ENCODE measurements at regions not wholly inside any gene's neighbourhood (a gene's known extent, or its start where the extent isn't known, plus 50 kb on each side); places are given as distances from the start of the nearest gene placed in this dataset.
"Not testable (repeated sequence)": the region's sequence is repeated elsewhere in the genome, so short reads cannot be mapped to it uniquely, and the experiment has no call there.

DNA sequence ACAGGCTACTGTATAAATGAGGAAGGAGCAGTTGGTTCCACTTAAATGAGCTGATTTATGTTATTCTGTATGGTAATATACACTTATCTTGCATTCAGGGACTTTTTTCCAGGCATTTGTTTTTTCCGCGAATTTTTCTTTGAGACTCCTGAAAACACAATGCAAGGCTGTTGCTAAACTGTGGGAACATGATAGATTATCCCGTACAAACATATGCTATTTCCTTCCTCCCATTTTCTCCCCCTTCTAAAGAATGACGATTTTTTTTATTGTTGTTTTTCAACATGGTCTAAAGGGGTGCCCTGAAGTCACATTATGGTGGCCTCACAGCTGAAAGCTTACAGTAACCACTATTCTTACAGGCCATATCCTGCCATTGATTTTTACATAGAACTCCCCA lies 523.9 kb upstream of the NRP1 start:
- Histone ChIP-seq H3K9me3 (no peaks in the 10 kb centered on the region), H3K4me3 (no peak overlapping the region), H3K36me3 (no peaks in the 10 kb centered on the region), H3K4me1 (peaks cover 0 to 9% (median 0%) of the 10 kb centered on the region in 3 donors), H3K27ac (no peak overlapping the region), H3K27me3 (no peaks in the 10 kb centered on the region)
- DNase-seq, result no peak
- TF ChIP-seq POLR2A (IDR thresholded peaks at IDR 0.05), result no peak
- TF ChIP-seq, protein P1, sequence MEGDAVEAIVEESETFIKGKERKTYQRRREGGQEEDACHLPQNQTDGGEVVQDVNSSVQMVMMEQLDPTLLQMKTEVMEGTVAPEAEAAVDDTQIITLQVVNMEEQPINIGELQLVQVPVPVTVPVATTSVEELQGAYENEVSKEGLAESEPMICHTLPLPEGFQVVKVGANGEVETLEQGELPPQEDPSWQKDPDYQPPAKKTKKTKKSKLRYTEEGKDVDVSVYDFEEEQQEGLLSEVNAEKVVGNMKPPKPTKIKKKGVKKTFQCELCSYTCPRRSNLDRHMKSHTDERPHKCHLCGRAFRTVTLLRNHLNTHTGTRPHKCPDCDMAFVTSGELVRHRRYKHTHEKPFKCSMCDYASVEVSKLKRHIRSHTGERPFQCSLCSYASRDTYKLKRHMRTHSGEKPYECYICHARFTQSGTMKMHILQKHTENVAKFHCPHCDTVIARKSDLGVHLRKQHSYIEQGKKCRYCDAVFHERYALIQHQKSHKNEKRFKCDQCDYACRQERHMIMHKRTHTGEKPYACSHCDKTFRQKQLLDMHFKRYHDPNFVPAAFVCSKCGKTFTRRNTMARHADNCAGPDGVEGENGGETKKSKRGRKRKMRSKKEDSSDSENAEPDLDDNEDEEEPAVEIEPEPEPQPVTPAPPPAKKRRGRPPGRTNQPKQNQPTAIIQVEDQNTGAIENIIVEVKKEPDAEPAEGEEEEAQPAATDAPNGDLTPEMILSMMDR (IDR thresholded peaks at IDR 0.05), result no peak
- 63 to 70% methylated on average over 4 of the region's 4 CpGs for WGBS, 2 donors
- intact Hi-C loops (cut with DNase I), result no loop called here

DNA sequence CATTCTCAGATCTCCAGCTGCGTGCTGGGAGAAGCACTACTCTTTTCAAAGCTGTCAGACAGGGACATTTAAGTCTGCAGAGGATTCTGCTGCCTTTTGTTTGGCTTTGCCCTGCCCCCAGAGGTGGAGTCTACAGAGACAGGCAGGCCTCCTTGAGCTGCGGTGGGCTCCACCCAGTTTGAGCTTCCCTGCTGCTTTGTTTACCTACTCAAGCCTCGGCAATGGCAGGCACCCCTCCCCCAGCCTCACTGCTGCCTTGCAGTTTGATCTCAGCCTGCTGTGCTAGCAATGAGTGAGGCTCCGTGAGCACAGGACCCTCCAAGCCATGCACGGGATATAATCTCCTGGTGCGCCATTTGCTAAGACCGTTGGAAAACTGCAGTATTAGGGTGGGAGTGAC lies 518.8 kb upstream of the NRP1 start:
- H3K27me3 ChIP-seq; DNase-seq; intact Hi-C loops (cut with DNase I); H3K4me3 ChIP-seq; H3K36me3 ChIP-seq; H3K9me3 ChIP-seq; H3K4me1 ChIP-seq; H3K27ac ChIP-seq: not testable (repeated sequence)
- WGBS, 2 donors, result 80% methylated on average over 3 of the region's 7 CpGs; no CpG with 5 or more reads in 1 of the 2 donors

DNA sequence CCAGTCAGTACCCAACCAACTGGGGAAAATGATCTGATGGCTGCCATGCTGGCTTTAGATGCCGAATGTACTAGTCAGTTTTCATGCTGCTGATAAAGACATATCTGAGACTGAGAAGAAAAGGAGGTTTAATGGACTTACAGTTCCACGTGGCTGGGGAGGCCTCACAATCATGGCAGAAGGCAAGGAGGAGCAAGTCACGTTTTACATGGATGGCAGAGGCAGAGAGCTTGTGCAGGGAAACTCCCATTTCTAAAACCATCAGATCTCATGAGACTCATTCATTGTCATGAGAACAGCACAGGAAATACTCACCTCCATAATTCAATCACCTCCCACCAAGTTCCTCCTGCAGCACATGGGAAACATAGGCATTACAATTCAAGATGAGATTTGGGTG lies 508.9 kb upstream of the NRP1 start:
- Histone ChIP-seq H3K27me3 (no peaks in the 10 kb centered on the region), H3K36me3 (no peaks in the 10 kb centered on the region), H3K4me3 (no peak overlapping the region), H3K4me1 (no peaks in the 10 kb centered on the region), H3K9me3 (peaks cover 0 to 5% (median 3%) of the 10 kb centered on the region in 3 donors), H3K27ac (no peak overlapping the region)
- TF ChIP-seq POLR2A (IDR thresholded peaks at IDR 0.05), result no peak
- TF ChIP-seq, protein P1 (IDR thresholded peaks at IDR 0.05), result no peak
- DNase-seq, result no peak
- intact Hi-C loops (cut with DNase I), result no loop called here
- WGBS, 2 donors, result 72 to 77% methylated on average over 3 of the region's 3 CpGs

DNA sequence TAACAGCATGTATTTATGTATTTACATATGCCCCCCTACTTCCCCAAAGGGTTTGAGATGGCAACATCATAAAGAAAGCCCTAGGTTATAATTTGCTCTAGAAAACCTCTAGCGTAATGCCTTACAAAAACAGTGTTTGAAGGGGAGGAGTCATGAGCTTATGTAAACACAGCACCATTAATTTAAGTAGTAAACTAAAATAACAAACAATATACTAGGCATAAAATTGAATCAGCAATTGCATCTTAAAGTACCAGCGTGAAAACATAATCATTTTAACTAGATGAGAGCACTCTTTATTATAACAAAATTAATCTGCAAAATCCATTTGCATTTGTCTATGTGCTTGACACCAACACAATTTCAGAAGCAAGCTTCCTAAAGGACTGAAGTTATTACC lies 507.2 kb upstream of the NRP1 start:
- Histone ChIP-seq H3K4me3 (no peak overlapping the region), H3K27ac (no peak overlapping the region), H3K27me3 (no peaks in the 10 kb centered on the region), H3K4me1 (no peaks in the 10 kb centered on the region), H3K9me3 (peaks cover 0 to 5% (median 3%) of the 10 kb centered on the region in 3 donors), H3K36me3 (no peaks in the 10 kb centered on the region)
- intact Hi-C loops (cut with DNase I), result no loop called here
- no peak for TF ChIP-seq POLR2A (IDR thresholded peaks at IDR 0.05)
- TF ChIP-seq, protein P1 (IDR thresholded peaks at IDR 0.05), result no peak
- WGBS, 2 donors, result 75 to 83% methylated on average over 2 of the region's 2 CpGs
- no peak for DNase-seq

DNA sequence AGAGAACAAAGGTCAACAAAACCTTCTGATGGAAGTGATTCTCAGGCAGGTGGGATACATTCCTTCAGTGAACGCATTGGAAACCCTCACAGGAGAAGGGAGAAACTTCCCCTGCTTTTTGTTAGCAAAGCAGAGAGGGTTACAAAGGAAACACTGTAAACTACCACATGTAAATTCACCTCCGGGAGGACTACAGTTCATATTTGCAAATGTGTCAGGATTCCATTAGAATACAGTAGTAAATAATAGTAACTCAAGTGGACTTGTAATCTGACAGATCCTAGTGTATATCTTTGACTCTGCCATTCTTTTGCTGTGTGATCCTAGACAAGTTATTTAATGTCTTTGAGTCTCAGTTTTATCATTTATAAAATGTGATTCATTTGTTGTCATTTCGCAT lies 504.3 kb upstream of the NRP1 start:
- Histone ChIP-seq H3K4me1 (no peaks in the 10 kb centered on the region), H3K27me3 (no peaks in the 10 kb centered on the region), H3K4me3 (no peak overlapping the region), H3K27ac (no peak overlapping the region), H3K36me3 (no peaks in the 10 kb centered on the region), H3K9me3 (peaks cover 0 to 5% (median 0%) of the 10 kb centered on the region in 3 donors)
- intact Hi-C loops (cut with DNase I), result no loop called here
- WGBS, 2 donors, result 77 to 87% methylated on average over 3 of the region's 3 CpGs
- no peak for DNase-seq
- TF ChIP-seq, protein P1 (IDR thresholded peaks at IDR 0.05), result no peak
- TF ChIP-seq POLR2A (IDR thresholded peaks at IDR 0.05), result no peak

DNA sequence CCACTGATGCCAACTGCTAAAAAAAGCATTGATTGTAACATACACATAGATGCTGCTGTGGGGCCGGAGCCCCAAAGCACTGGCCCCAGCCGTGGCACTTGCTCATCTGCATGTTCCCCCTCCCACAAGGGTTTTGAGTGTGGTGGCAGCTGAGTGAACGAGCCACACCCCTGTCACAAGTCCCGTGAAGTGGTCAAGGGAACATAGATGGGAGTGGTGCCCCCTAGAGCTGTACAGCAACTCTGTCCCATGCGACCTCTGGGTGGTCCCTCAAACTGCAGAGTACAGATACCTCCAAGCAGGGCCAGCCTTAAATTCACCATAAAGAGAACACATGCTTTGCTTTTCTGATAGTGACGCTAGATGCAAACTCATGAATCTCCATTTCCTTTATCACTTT lies 503.3 kb upstream of the NRP1 start:
- H3K4me1 ChIP-seq, result no peaks in the 10 kb centered on the region
- H3K27ac ChIP-seq, result no peak overlapping the region
- TF ChIP-seq, protein P1 (IDR thresholded peaks at IDR 0.05), result no peak
- TF ChIP-seq POLR2A (IDR thresholded peaks at IDR 0.05), result no peak
- no peak for DNase-seq
- H3K4me3 ChIP-seq, result no peak overlapping the region
- 91 to 94% methylated on average over 6 of the region's 6 CpGs for WGBS, 2 donors
- intact Hi-C loops (cut with DNase I), result no loop called here
- no peaks in the 10 kb centered on the region for H3K36me3 ChIP-seq
- H3K27me3 ChIP-seq, result no peaks in the 10 kb centered on the region
- no peaks in the 10 kb centered on the region for H3K9me3 ChIP-seq
